AG09319 (cell line): ENCODE measurements at regions not wholly inside any gene's neighbourhood (a gene's known extent, or its start where the extent isn't known, plus 50 kb on each side); places are given as distances from the start of the nearest gene placed in this dataset.

ENCODE experiments used
- DNase-seq: peaks from one replicate; pipeline ENCODE4 v3.0.0-alpha.2; 2010; ENCODE audit warnings: low read depth; ENCODE audit errors: extremely low read depth
- TF ChIP-seq, protein P1 (sequence below): IDR thresholded peaks from 2 replicates; pipeline ENCODE4 v1.5.1; 2011; ENCODE audit warnings: low read depth, mild to moderate bottlenecking, inconsistent platforms, low read length, moderate library complexity

DNA sequence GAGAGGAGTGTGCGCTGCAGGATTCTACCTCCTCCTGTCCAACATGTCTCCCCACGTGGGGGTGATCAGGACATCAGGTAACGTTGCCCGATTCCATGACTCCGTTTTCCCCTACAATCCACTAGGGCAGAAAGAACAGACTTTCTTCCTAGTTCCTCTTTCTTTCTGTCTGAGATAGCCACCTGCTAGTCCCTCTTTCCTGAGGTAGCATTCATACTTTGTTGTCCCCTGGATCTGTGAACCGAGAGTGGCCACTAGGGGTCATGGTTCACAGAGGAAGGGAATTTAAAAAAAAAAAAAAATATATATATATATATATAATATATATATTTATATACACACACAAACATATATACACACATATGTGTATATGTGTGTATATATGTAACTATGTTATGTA is 210.0 kb upstream of the ZNF521 start:
- peak; percentile 3 for DNase-seq
- TF ChIP-seq, protein P1, sequence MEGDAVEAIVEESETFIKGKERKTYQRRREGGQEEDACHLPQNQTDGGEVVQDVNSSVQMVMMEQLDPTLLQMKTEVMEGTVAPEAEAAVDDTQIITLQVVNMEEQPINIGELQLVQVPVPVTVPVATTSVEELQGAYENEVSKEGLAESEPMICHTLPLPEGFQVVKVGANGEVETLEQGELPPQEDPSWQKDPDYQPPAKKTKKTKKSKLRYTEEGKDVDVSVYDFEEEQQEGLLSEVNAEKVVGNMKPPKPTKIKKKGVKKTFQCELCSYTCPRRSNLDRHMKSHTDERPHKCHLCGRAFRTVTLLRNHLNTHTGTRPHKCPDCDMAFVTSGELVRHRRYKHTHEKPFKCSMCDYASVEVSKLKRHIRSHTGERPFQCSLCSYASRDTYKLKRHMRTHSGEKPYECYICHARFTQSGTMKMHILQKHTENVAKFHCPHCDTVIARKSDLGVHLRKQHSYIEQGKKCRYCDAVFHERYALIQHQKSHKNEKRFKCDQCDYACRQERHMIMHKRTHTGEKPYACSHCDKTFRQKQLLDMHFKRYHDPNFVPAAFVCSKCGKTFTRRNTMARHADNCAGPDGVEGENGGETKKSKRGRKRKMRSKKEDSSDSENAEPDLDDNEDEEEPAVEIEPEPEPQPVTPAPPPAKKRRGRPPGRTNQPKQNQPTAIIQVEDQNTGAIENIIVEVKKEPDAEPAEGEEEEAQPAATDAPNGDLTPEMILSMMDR: peak; percentile 32

DNA sequence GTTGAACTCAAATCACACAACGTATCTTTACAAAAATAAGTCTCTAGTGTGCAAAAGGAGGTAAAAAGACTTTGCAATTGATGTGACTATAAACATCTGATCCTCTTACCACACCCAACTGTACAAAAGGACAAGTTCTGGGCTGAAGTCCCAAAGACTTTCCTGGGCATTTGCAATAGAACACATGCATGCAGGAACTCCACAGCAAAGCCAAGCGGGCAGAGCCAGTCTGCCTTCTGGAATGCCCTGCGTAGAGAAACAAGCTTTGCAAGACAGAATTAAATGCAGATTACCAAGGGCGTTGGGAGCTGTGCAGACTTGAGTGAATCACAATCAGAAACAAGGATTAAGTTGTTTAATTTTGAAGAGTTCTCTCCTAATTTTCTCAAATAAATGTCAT is 208.4 kb upstream of the ZNF521 start:
- TF ChIP-seq, protein P1: no peak; the same call in 1 of the 2 replicates
- DNase-seq: peak; percentile 11

GRCh38 chr18:25557011-25557410 is 205.0 kb upstream of the ZNF521 start:
- TF ChIP-seq, protein P1: no peak
- no peak for DNase-seq

DNA sequence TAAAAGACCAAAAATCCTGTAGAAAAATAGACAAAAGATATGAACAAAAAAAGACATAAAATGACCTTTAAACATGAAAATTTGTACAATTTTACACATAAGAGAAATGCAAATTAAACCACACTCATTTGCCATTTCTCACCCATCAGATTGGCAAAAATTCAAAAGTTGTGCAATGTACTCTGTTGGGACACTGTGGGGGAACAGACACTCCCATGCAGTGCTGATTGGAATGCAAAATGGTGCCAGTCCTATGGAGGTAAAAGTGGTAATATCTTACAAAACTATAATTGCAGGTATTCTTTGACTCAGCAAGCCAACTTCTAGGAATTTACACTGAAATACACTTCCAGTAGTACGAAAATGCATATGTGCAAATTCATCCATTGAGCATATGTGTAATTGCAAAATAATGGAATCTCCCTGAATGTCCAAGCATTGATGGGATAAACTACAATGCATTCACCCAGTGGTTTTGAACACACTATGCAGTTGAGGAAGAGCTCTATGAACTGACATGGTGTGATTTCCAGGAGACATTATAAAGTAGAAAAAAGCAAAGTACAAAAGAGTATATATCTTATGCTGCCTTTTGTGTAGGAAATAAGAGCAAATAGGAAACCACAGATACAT is 201.8 kb upstream of the ZNF521 start:
- no peak for DNase-seq
- TF ChIP-seq, protein P1: no peak

DNA sequence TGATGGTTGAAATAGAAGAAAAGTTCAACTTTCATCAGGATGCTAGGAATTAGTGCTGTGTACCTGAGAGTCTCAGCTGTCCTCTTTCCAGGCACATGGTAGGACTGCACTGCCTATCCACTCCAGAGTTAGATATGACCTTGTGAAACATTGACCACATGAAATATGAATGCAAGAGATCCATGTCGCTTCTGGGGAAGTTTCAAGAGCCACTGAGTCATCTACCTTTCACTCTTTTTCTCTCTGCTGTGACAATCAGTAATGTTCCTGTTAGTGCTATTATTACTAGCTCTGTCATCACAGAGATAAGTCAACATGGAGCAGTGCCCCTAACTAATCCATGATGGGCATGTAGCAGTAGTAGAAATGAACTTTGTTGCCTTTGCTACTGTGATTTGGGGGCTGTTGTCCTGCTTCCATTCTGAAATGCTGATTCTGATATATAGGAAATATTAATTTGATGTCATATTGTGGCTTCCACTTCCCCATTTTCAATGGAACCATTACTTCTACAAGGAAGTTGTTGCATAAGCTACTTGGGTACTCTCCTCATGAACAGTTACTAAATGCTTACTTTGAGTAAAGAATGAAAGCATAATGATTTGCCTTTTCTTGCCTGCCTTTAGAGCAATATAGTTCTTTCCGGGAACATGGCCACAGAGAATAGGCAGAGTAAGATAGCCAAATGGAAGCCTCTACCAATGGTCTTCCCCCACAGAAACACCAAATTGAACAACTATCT is 192.8 kb upstream of the ZNF521 start:
- DNase-seq: no peak
- TF ChIP-seq, protein P1: no peak

- no peak for DNase-seq
- TF ChIP-seq, protein P1: no peak
Observed at GRCh38 chr18:25538175-25538922, 186.4 kb upstream of the ZNF521 start.

DNA sequence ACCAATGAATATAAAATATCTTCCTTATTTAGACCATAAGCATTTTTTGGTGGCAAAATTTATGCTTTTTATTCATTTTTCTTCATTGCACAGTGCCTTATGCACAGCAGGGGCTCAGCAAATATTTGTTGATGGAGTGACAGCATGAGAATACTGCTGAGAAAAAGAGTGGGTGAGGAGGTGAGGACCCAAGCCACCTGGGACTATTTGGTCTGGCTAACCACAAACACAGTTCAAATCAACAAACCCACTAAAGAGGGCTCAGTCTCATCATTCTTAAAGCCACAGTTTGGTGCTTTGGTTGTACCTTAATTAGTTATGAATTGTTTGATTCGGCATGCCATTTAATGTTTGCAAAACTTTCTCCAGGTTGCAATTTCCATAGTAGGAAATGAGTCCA is 183.5 kb upstream of the ZNF521 start:
- TF ChIP-seq, protein P1: no peak

More for the DNA sequence above, 183.5 kb upstream of the ZNF521 start:
- DNase-seq: no peak
